Globus pallidus (tissue), 1 donor: ENCODE measurements at regions not wholly inside any gene's neighbourhood (a gene's known extent, or its start where the extent isn't known, plus 50 kb on each side); places are given as distances from the start of the nearest gene placed in this dataset.
A peak's percentile ranks its signal among the peaks of the same experiment; 100 is the strongest.

Experiments
- DNase-seq: peaks from one replicate; pipeline ENCODE4 v3.0.0-alpha.2; 2015; ENCODE audit warnings: low spot score

GRCh38 chr16:72404299-72404698 is 232.3 kb upstream of the PMFBP1 start:
- no peak for DNase-seq

- DNase-seq = no peak
Measured at GRCh38 chr16:72401084-72401361, 229.1 kb upstream of the PMFBP1 start.

DNA sequence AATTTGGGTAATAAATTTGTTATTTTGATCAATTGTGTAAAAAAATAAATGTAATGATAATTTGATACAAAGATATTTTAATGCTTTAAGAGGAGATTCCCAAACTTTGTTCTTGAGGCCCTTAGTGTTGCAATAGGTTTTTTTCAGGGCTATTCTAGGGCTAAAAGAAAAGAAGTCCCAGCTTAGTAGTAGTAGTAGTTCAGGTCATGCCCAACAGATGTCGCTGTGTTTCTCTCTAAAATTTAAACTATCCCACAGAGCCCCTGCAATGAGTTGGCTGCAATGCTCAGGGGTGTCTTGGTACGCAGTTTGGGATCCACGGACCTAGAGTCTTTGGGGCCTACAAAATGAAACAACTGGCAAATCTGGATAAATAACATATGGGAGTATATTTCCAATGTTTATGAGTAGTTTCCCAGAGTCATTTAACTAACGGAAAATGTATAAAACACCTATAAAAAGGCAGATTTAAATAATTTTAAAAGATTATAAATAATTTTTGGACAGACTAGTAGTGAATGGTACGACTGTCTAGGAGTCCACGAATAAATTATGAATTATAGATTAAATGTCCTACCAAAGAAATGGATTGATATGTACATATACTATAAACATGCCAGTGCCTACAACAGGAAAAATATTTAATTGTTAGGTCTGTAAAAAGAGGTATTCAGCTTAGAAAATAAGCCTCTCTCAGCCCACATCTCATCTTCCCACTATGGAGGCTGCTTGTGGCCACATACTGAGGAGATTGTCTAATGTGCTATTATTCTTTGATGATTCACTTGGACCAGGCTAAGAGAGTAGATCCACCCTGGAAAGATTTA is 228.5 kb upstream of the PMFBP1 start:
- DNase-seq = peak; percentile 84

- DNase-seq = no peak
Measured at GRCh38 chr16:72399811-72400210, 227.9 kb upstream of the PMFBP1 start.

- DNase-seq = no peak
Measured at GRCh38 chr16:72397876-72398275, 225.9 kb upstream of the PMFBP1 start.

- DNase-seq = no peak
Measured at GRCh38 chr16:72394526-72394925, 222.6 kb upstream of the PMFBP1 start.

DNA sequence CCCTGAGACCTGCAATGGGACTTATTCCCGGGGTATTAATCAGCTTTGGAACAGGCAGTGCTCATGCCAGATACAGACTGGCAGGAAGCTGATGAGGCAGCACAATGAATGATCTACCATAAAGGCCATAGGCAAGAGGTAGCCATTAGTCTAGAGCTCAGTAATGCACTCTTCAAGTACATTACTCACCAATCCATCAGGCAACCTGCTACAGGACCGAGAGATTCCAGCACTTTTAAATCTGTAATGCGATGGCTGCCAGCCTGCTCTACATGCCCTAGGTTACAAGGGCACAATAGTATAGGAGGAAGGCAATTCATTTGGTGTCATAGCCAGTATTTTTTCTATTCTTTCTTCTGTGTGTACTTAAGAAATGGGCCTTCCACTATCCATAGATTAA is 217.8 kb upstream of the PMFBP1 start:
- DNase-seq = no peak

DNA sequence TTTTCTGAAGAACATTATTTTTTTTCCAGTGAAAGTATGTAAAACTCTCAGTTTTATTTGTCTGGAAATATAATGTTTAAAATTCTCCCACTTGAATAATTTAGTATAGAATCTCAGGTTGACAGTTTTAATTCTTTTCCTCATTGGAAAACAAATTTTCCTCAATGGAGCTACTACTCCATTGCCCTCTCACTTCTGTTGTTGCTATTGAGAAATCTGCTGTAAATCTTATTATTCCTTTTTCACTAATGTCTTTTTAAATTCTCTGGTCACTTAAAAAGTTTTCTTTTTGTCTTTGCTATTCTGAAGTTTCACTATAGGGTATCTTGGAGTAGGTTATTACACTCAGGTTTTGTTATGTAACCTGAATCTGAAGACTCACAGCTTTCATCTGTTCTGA is 216.1 kb upstream of the PMFBP1 start:
- no peak for DNase-seq

DNA sequence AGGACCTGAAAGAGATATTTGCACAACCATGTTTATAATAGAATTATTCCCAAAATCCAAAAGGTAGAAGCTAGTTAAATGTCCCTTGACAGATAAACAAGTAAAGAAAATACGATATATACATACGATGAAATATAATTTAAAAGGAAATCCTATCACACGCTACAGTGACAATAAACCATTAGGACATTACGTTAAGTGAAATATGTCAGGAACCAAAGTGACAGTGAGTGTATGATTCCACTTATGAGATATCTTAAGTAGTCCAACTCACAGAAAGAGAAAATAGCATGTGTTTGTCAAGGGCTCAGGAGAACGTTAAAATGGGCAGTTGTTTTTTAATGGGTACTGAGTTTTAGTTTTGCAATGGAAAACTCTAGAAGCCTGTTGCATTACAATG is 212.7 kb upstream of the PMFBP1 start:
- no peak for DNase-seq

- no peak for DNase-seq
Measured at GRCh38 chr16:72380283-72380682, 208.3 kb upstream of the PMFBP1 start.

- DNase-seq = no peak
Measured at GRCh38 chr16:72373201-72373600, 201.2 kb upstream of the PMFBP1 start.

GRCh38 chr16:72372087-72373045 is 200.4 kb upstream of the PMFBP1 start:
- no peak for DNase-seq

DNA sequence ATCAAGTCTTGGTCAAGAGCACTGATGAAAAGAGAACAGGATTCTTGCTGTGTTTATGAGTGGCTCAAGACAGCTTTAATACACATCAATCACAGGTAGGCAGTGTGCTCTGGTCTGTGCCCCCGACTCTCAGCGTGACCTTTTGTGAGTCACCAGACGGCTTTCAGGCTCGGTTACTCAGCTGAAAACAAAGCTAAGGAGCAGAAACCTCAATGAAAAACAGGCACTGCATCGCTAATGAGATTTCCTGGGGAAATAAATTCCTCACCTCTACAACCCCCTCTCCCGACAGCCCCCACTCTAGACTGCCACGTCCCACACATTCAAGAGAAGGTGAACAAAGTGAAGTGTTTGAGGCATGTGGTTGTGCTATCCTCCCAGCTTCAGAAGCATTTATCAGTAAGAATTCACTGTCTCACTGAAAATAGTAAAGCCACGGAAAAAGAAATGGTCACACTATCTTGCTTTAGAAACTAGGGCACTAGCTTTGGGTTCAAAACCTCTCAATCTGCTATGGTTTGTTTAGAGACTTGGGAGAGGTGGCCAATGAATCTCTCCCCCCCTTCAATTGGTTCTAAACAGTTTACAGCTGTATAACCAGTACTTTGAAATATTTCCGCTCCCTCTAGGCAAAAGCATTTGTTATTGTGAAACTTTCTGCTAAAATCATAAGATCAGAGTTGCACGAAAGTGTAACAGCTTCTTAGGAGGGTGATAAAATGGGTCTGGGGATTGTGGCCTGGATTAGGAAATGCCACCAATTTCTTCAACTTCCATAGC is 199.5 kb upstream of the PMFBP1 start:
- no peak for DNase-seq

DNA sequence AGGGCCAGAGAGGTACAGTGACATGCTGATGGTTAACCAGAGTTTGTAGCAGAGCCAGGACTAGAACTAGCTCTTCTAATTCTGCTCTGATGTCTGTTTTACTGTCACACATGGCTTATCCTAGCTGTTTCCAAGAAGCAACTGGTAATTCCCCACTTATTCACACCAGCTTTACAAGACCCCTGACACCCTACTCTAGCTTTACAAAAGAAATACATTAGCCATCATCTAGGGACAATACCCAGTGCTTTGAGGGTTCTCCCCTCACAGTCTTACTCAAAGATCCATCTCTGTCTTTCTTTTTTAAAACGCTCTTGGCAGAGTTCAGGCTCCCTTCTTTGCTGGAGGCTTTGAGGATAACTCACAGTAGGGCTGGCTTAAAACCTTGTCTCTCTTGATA is 197.3 kb upstream of the PMFBP1 start:
- DNase-seq = no peak

DNA sequence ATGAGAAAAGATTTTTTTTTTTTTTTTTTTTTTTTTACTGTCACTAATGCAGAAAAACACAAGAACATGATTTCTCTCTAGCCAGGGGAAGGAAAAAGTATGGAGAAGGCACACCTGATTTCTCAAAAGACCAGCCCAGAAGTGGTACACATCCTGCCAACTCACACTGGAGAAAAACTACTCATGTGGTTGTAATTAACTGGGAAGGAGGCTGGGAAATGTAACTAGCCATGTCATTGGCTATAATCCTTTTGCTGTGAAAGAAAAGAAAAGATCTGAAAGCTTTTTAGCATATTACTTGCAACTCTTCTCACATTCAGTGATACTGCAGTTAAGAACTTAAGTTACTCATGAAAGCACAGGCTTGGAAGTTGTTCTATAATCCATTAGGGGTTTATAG is 195.9 kb upstream of the PMFBP1 start:
- DNase-seq = no peak

DNA sequence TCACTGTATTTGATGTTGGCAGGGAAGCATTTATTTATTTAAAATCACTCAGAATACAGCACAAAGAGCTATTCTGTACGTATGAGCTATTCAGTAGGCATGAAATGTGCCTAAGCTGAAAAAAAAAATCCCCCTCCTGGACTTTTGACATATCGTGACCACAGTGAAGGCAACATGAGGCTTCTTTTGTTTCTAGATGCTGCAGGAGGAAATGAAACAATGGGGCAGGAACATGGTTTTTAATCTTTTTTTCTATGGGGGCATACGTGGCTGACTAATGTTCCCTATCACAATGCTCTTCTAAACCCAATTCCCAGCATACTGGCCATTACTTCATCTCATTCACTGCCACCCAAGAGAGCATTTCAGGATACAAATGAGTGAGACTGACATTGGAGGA is 191.0 kb upstream of the PMFBP1 start:
- DNase-seq = no peak

DNA sequence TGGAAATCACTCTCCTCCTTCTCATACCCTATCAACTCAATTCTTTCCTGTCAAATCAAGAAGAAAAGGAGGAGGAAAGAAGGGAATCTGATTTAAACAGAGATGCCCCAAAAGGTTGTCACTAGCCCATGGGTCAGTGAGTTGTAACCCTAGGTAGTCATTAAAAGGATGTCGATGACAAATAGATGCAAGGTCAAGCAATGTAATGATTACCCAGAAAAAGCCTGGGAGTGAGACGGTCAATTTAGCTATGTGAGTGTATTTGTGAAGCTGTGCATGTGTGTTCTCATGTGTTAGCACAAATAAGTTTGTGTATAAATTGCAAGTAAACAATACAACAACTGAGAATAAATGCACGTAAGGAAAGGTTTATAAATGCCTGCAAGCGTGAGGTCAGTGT is 190.5 kb upstream of the PMFBP1 start:
- DNase-seq = no peak

DNA sequence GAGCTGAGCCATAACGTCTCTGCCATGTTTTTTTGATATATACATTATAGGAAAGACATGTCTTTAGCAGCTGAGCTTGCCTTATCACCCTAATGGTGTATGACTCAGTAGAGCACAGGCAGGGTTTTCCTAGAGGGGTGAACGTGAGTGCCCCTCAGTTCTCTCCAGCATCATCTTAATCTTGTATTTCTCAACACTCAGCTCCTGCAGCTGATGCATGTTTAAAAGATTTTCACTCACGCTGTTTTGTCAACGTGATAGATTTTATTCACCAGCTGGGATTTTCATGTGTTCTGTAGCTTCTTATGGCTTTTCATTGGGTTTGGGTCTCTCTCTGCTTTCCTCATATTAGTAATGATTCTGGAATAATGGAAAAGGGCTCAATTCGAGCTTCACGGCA is 186.0 kb upstream of the PMFBP1 start:
- DNase-seq = no peak

- no peak for DNase-seq
Measured at GRCh38 chr16:72355561-72355960, 183.6 kb upstream of the PMFBP1 start.

GRCh38 chr16:72349719-72350118 is 177.8 kb upstream of the PMFBP1 start:
- DNase-seq = no peak

GRCh38 chr16:72332926-72333325 is 161.0 kb upstream of the PMFBP1 start:
- no peak for DNase-seq

DNA sequence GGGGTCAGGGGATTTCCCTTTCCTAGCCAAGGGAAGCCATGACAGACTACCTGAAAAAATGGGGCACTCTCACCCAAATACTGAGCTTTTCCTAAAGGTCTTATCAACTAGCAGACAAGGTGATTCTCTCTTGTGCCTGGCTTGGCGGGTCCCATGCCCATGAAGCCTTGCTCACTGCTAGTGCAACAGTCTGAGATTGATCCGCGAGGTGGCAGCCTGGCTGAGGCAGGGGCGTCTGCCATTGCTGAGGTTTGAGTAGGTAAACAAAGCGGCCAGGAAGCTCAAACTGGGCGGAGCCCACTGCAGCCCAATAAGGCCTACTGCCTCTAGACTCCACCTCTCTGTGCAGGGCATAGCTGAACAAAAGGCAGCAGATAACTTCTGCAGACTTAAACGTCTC is 152.6 kb upstream of the PMFBP1 start:
- DNase-seq = no peak

DNA sequence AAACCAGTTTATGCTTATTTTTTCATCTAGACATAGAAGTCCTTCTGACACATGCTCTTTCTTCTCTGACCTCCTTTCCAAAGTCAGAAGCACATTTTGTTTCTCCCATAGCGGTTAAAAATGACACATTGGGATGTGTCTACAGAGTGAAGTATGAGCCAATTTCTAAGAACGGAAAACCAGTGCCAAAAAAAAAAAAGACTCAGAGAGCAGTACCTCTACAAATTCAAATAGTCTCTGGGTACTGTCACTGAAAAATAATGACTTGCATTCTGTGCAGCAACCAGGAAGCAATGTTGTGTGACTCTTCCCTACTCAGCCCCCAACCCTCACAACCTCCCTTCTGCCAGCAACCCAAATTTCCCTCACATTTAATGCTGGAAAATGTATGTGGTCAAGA is 145.5 kb upstream of the PMFBP1 start:
- no peak for DNase-seq
